ENCODE measurements at regions not wholly inside any gene's neighbourhood (a gene's known extent, or its start where the extent isn't known, plus 50 kb on each side); places are given as distances from the start of the nearest gene placed in this dataset.

GRCh38 chr16:66013486-66013885 is 353.0 kb upstream of the CDH5 start:
- DNase-seq (ENCODE audit: low spot score), result no peak

GRCh38 chr16:66008136-66008535 is 358.4 kb upstream of the CDH5 start:
- no peak for DNase-seq (ENCODE audit: low spot score)

GRCh38 chr16:66007717-66008116 is 358.8 kb upstream of the CDH5 start:
- DNase-seq (ENCODE audit: low spot score), result no peak

- no peak for DNase-seq (ENCODE audit: low spot score)
Observed at GRCh38 chr16:66006485-66006884, 360.0 kb upstream of the CDH5 start.

- DNase-seq (ENCODE audit: low spot score), result no peak
Observed at GRCh38 chr16:66004699-66005098, 361.8 kb upstream of the CDH5 start.

- DNase-seq (ENCODE audit: low spot score), result no peak
Observed at GRCh38 chr16:66003201-66003600, 363.3 kb upstream of the CDH5 start.

- no peak for DNase-seq (ENCODE audit: low spot score)
Observed at GRCh38 chr16:66002601-66003000, 363.9 kb upstream of the CDH5 start.

GRCh38 chr16:66001432-66001831 is 365.1 kb upstream of the CDH5 start:
- DNase-seq (ENCODE audit: low spot score), result no peak

- DNase-seq (ENCODE audit: low spot score), result no peak
Observed at GRCh38 chr16:65998443-65998842, 368.0 kb upstream of the CDH5 start.

GRCh38 chr16:65994291-65994690 is 372.2 kb upstream of the CDH5 start:
- DNase-seq (ENCODE audit: low spot score), result no peak

- DNase-seq (ENCODE audit: low spot score), result no peak
Observed at GRCh38 chr16:65991149-65991701, 375.3 kb upstream of the CDH5 start.

GRCh38 chr16:65989861-65990604 is 376.5 kb upstream of the CDH5 start:
- DNase-seq (ENCODE audit: low spot score), result no peak

- DNase-seq (ENCODE audit: low spot score), result no peak
Observed at GRCh38 chr16:65988024-65988595, 378.4 kb upstream of the CDH5 start.

GRCh38 chr16:65984296-65984695 is 382.2 kb upstream of the CDH5 start:
- DNase-seq (ENCODE audit: low spot score), result no peak

- no peak for DNase-seq (ENCODE audit: low spot score)
Observed at GRCh38 chr16:65981057-65981456, 385.4 kb upstream of the CDH5 start.

- no peak for DNase-seq (ENCODE audit: low spot score)
Observed at GRCh38 chr16:65975049-65975708, 391.3 kb upstream of the CDH5 start.

- no peak for DNase-seq (ENCODE audit: low spot score)
Observed at GRCh38 chr16:65967376-65967775, 399.1 kb upstream of the CDH5 start.

- no peak for DNase-seq (ENCODE audit: low spot score)
Observed at GRCh38 chr16:65965628-65966027, 400.9 kb upstream of the CDH5 start.

GRCh38 chr16:65964752-65965151 is 401.7 kb upstream of the CDH5 start:
- DNase-seq (ENCODE audit: low spot score), result no peak

GRCh38 chr16:65961476-65962143 is 404.9 kb upstream of the CDH5 start:
- no peak for DNase-seq (ENCODE audit: low spot score)

- DNase-seq (ENCODE audit: low spot score), result no peak
Observed at GRCh38 chr16:65959983-65960382, 406.5 kb upstream of the CDH5 start.

GRCh38 chr16:65958086-65958485 is 408.4 kb upstream of the CDH5 start:
- DNase-seq (ENCODE audit: low spot score), result no peak

GRCh38 chr16:65956100-65956499 is 410.4 kb upstream of the CDH5 start:
- DNase-seq (ENCODE audit: low spot score), result no peak

All from Ammon's horn (tissue), 1 donor.